Right renal pelvis (tissue), 4 donors: ENCODE measurements at regions not wholly inside any gene's neighbourhood (a gene's known extent, or its start where the extent isn't known, plus 50 kb on each side); places are given as distances from the start of the nearest gene placed in this dataset.

Experiments used
- DNase-seq, 4 donors: peaks; one replicate each; pipeline ENCODE4 v3.0.0-alpha.2; 2013; ENCODE audit warnings: low read depth in 4 of 4, low spot score in 3 of 4, missing footprints in 1 of 4

DNA sequence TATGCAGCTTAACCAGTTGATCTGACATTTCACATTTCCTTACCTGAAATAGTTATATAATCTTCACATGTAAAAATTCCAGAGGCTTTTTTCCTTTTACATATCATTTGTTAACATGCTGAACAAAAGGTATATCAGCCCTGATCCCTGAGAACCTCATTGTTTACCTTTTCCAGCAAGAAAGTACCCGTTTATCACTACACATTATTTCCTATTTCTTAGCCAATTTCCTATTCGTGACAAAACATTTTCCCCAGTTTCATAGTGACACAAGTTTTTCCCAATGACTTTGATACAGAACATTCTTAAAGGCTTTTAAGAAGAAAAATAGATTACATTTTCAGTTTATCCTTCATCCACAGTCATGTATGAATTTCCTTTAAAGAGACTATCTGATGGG lies 86.6 kb upstream of the DKK2 start:
- no peak for DNase-seq

DNA sequence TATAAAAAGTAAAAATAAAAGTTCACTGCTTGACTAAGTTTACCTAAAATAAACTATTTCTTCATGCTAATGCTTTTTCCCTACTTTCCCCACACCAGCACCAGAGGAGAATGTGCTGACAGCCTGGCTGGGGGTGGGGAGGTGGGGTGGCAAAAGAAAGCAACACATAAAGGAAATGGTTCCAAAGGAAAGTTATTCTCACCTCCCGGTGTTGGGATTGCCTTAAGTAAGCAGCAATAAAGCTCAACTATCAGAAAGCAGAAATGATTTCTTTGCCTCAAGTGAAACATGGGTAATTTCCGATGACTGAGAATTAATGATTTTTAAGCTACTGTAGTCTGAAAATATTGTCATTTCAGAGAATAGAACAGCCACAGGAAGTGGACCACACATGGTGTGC lies 84.5 kb upstream of the DKK2 start:
- DNase-seq = no peak

DNA sequence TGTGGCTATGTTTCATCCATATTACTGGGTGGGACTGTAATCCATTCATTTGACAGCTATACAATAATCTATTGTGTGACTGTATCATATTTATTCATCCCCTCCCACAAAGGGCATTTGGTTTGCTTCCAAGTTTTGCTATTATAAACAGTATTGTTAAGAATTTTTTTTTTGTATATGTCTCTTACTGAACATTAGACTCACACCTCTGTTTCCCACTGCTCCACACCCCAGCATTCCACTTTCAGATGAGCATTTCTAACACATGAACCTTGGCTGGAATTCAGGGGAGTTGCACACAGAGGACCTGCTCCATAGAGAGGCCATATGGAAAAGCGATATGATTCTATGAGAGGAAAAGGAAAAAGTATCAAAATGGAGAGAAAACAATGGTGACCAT lies 81.6 kb upstream of the DKK2 start:
- no peak for DNase-seq

DNA sequence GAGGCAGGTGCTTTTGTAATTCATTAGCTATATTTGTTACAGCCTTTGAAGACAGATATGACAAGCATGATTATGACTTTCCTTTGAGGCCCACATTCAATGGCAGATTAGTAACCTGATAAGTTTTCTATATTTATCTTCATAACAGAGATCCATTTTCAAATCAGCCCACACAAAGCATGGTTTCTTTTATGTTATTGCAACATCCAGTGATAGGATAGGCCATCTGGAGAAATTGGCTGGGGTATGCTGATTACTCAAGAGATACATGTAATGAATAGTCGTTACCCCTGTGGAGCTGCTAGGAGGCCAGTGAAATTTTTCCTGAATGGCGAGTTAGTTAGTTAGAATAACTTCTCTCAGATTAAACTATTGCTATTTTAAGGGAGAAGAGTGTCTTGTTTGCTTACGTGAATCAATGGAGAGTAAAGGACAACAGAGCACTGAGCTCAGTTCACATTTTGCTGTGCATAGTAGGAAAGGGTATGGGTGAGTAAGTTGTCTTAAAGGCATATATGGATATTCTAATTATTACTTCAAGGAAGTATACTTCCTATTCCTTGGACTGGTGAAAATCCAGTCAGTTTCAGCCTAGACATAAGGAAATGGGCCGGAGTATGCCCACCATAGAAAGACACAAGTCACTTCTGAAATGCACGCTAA lies 79.2 kb upstream of the DKK2 start:
- no peak for DNase-seq

DNA sequence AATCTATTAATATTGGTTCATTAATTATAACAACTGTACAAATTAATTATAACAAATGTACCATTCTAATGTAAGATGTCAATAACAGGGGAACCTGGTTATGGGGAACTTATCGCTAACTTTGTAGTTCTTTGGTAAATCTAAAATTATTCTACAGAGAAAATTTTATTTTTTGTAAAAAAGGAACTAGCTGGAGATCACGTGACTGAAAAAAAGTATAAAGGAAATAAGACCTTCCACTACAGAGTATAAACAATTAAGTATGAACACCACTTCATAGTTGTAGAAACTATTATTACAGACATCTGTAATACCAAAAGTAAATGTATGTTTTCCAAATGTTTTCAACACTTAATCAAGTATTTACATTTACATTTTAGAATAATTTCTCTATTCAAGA lies 77.9 kb upstream of the DKK2 start:
- DNase-seq = no peak

DNA sequence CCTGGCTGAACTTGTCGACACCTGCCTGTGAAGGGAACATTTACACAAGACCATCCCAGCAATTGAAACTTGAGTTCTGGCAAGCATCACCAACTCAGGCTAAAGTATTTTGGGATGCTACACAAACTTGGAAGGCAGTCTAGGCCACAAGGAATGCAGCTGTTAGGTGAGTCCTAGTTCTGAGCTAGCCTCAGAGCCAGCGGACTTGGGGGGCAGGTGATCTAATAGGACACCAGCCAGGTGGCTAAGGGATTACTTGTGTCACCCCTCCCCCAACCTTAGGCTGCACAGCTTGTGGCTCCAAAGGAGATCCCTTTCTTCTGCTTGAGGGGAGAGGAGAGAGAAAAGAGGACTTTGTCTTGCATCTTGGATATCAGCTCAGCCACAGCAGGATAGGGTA lies 62.3 kb upstream of the DKK2 start:
- no peak for DNase-seq

DNA sequence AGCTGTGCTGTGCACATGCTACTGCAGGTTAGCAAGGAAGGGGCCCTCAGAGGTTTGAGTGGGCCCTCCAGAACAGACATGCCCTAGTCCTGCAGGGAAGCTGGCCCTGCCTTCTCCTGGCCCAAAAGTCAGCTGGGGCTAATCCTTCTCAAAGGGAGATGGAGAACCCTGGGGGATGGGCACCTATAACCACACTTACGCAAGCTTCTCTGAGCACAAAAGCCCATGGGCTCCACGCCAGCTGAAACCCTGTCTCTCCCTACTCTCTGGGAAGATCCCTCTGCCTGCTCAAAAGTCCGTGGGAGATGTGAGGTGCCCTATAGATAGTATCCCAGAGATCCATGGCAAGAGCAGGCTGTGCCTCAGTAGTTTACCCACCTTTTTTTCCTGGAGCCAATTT lies 58.9 kb upstream of the DKK2 start:
- DNase-seq = no peak

DNA sequence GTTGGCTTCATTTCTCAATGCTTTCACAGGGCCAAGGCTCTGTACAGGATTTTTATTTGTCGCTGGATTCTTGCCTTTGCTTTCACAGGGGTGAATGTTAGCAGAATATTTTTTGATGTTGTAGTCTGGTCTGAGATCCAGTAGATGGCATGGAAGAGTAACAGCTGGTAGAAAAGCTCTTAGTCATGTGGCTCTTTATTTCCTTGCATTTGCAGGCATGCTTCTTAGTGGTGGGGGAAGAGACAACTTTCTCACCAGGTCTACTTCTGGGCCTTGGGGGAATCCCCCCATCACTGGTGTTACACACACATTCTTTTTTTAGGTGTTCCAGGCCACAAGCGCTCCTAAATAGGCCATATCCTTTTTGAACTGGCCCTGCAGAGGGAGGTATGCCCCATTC lies 58.2 kb upstream of the DKK2 start:
- no peak for DNase-seq
